ENCODE measurements at regions not wholly inside any gene's neighbourhood (a gene's known extent, or its start where the extent isn't known, plus 50 kb on each side); places are given as distances from the start of the nearest gene placed in this dataset.

DNA sequence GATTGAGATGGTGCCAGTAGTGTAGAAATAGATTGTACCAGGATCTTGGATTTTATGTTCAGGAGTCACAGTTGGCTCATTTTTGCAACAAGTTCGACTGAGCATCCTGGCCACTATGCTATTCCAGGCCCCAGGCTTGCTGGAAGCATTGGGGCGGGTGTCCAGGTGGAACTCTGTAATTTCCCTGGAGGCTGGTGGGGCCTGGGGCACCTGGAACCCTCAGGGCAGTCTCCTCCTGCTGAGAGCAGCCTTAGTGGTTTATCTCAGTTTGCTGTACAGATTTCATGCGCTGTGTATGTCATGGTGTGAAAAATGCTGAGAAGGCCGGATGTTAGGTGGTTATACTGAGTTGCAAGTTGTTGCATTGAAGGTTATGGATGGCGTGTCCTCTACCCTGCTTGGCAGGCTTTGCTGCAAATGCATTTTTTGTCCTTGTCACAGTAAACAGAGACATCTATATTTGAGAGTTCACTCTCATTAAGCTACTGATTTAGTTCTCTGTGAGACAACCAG is 135.1 kb upstream of the MYLIP start:
- no peaks in the 10 kb centered on the region for H3K27me3 Mint-ChIP-seq (ENCODE audit: low read depth)
- H4K91ac ChIP-seq (ENCODE audit: insufficient read length, low read depth, low read length) = no peak overlapping the region
- TF ChIP-seq, protein P1, sequence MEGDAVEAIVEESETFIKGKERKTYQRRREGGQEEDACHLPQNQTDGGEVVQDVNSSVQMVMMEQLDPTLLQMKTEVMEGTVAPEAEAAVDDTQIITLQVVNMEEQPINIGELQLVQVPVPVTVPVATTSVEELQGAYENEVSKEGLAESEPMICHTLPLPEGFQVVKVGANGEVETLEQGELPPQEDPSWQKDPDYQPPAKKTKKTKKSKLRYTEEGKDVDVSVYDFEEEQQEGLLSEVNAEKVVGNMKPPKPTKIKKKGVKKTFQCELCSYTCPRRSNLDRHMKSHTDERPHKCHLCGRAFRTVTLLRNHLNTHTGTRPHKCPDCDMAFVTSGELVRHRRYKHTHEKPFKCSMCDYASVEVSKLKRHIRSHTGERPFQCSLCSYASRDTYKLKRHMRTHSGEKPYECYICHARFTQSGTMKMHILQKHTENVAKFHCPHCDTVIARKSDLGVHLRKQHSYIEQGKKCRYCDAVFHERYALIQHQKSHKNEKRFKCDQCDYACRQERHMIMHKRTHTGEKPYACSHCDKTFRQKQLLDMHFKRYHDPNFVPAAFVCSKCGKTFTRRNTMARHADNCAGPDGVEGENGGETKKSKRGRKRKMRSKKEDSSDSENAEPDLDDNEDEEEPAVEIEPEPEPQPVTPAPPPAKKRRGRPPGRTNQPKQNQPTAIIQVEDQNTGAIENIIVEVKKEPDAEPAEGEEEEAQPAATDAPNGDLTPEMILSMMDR (conservative IDR thresholded peaks at IDR 0.05) = no peak

More for the DNA sequence above, 135.1 kb upstream of the MYLIP start:
- H2BK20ac ChIP-seq (ENCODE audit: low read depth, low read length, poor library complexity, severe bottlenecking) = no peak overlapping the region
- no peaks in the 10 kb centered on the region for H3K9me3 ChIP-seq (ENCODE audit: control insufficient read depth, low read depth, low read length)
- no peak for DNase-seq
- peaks cover 27 to 34% of the 10 kb centered on the region in 2 experiments for H3K4me1 Mint-ChIP-seq
- H3K27ac ChIP-seq (ENCODE audit: insufficient read length, low read depth, low read length) = no peak overlapping the region
- H3K4me1 ChIP-seq (ENCODE audit: insufficient read depth, low read length) = peaks cover 7% of the 10 kb centered on the region; the same call in 1 of the 2 replicates
- no peak overlapping the region for H3K14ac ChIP-seq (ENCODE audit: insufficient read depth, low read length)
- no peaks in the 10 kb centered on the region for H3K27me3 ChIP-seq (ENCODE audit: insufficient read depth, low read length)
- H2AK5ac ChIP-seq (ENCODE audit: insufficient read length, low read length) = no peak overlapping the region
- no peak overlapping the region for H3K23ac ChIP-seq (ENCODE audit: insufficient read length, low read depth, low read length)
- H3K27ac Mint-ChIP-seq = no peak overlapping the region
- H2BK5ac ChIP-seq (ENCODE audit: insufficient read length, low read length) = no peak overlapping the region
- H2BK12ac ChIP-seq (ENCODE audit: insufficient read length, low read depth, low read length) = no peak overlapping the region
- no peaks in the 10 kb centered on the region for H3K9me3 Mint-ChIP-seq
- no peak overlapping the region for H2AFZ ChIP-seq (ENCODE audit: low read length)
- no peaks in the 10 kb centered on the region for H3K79me1 ChIP-seq (ENCODE audit: insufficient read depth, low read depth, low read length, poor library complexity, severe bottlenecking)
- H4K20me1 ChIP-seq (ENCODE audit: control insufficient read depth, insufficient read depth, insufficient read length) = no peaks in the 10 kb centered on the region
- no peak overlapping the region for H3K18ac ChIP-seq (ENCODE audit: insufficient read length, low read depth, low read length)
- no peak overlapping the region for H3K4ac ChIP-seq (ENCODE audit: low read depth, low read length)
- H3K4me3 Mint-ChIP-seq = no peak overlapping the region
- no CpG with 5 or more reads among the region's 5 CpGs for WGBS (ENCODE audit: extremely low coverage, insufficient read length, low lambda C conversion rate)
- no peaks in the 10 kb centered on the region; a peak in 1 of 7 replicates for H3K36me3 Mint-ChIP-seq (ENCODE audit: insufficient read depth in 1 of 3, low read depth in 3 of 3)
- H3K4me2 ChIP-seq (ENCODE audit: insufficient read depth, insufficient read length, low read length) = no peak overlapping the region
- no peak overlapping the region for H4K8ac ChIP-seq (replicated peaks; ENCODE audit: insufficient read length, low read depth, low read length)
- no peaks in the 10 kb centered on the region for H3K23me2 ChIP-seq (ENCODE audit: insufficient read length, low read depth, low read length, poor library complexity, severe bottlenecking)
- H3K56ac ChIP-seq (ENCODE audit: insufficient read length, low read depth, low read length) = no peak overlapping the region
- no peak overlapping the region for H3K9ac ChIP-seq (ENCODE audit: extremely low read depth, insufficient read length, low read length)
- H3K79me2 ChIP-seq (ENCODE audit: insufficient read depth, low read length) = no peaks in the 10 kb centered on the region
- H4K5ac ChIP-seq (ENCODE audit: insufficient read length, low read depth, low read length) = no peak overlapping the region
- no peak overlapping the region for H2BK15ac ChIP-seq (ENCODE audit: low read depth, low read length)
- H2BK120ac ChIP-seq (ENCODE audit: low read depth, low read length, poor library complexity, severe bottlenecking) = no peak overlapping the region
- H3T11ph ChIP-seq (ENCODE audit: low read length) = no peak overlapping the region
